Hepatocyte (in vitro differentiated cells): ENCODE measurements at regions not wholly inside any gene's neighbourhood (a gene's known extent, or its start where the extent isn't known, plus 50 kb on each side); places are given as distances from the start of the nearest gene placed in this dataset.

ENCODE experiments used
- EZH2 ChIP-seq: fragments of 200-600 bp; sonication (generic); IDR thresholded peaks from 2 replicates; pipeline ENCODE4 v1.6.1; 2016; ENCODE audit warnings: antibody characterized with exemption, mild to moderate bottlenecking, borderline replicate concordance
- TF ChIP-seq, protein P1 (sequence below): fragments of 200-600 bp; sonication (generic); IDR thresholded peaks from 2 replicates; pipeline ENCODE4 v1.5.1; 2016; ENCODE audit warnings: antibody characterized with exemption, mild to moderate bottlenecking; ENCODE audit not compliant: poor library complexity

DNA sequence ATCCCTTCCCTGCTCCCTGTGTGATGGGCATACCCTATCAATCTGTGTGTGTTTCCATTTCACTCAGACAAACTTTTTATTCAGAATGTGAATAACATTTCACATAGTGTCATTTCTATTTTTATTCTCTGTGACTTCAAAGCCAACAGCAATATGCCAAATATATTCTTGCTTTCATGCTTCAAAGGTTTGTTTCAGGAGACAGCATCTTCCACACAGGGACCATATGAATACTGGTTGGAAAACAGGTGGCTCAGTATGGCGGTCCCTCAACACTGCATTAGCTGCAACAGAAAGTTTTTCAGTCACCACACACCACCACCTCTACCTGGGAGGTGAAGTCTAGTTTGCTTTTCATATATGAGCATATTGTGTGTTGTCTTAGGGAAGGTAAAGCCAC is 111.0 kb upstream of the PTPN3 start:
- TF ChIP-seq, protein P1, sequence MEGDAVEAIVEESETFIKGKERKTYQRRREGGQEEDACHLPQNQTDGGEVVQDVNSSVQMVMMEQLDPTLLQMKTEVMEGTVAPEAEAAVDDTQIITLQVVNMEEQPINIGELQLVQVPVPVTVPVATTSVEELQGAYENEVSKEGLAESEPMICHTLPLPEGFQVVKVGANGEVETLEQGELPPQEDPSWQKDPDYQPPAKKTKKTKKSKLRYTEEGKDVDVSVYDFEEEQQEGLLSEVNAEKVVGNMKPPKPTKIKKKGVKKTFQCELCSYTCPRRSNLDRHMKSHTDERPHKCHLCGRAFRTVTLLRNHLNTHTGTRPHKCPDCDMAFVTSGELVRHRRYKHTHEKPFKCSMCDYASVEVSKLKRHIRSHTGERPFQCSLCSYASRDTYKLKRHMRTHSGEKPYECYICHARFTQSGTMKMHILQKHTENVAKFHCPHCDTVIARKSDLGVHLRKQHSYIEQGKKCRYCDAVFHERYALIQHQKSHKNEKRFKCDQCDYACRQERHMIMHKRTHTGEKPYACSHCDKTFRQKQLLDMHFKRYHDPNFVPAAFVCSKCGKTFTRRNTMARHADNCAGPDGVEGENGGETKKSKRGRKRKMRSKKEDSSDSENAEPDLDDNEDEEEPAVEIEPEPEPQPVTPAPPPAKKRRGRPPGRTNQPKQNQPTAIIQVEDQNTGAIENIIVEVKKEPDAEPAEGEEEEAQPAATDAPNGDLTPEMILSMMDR = no peak
- TF ChIP-seq EZH2 = no peak
